KBM-7 (cell line): ENCODE measurements at regions not wholly inside any gene's neighbourhood (a gene's known extent, or its start where the extent isn't known, plus 50 kb on each side); places are given as distances from the start of the nearest gene placed in this dataset.
"Not testable (repeated sequence)": the region's sequence is repeated elsewhere in the genome, so short reads cannot be mapped to it uniquely, and the experiment has no call there.

Source experiments
- DNase-seq: peaks from one replicate; pipeline ENCODE4 v3.0.0-alpha.2; 2015
- in situ Hi-C: fragments of 300-500 bp; cut with MboI; formaldehyde crosslinking; loops from 2 replicates; pipeline ENCODE4 v1.14.3; 2020; ENCODE audit warnings: low sequenced_read_pairs, low pct_unique_long_range_greater_than_20kb, mixed read lengths

GRCh38 chr6:154919806-154920205, 75.3 kb upstream of the TIAM2 start:
- no peak for DNase-seq
- in situ Hi-C loops, result no loop called here

- DNase-seq, result no peak
- in situ Hi-C loops, result no loop called here
Observed at GRCh38 chr6:154920495-154921200, 74.5 kb upstream of the TIAM2 start.

DNA sequence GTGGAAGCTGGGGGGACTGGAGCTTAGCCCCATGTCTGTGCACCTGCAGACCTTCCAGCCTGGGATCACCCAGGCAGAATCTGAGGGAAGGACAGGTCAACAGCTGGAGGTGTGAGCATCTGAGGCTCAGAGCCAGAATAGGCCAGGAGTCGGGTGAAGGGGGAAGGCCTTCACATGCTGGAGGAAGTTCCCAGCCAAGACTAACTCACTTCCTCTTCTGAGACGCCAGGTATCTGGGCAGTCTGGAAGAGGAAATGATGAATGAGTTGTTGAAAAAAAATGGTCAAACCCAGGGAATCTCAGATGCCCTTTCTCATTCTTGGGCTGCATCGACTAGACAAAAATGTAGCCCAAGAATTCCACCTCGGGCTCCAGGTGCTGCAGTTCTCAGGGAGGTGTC, 73.6 kb upstream of the TIAM2 start:
- DNase-seq, result peak; percentile 49
- in situ Hi-C loops, result no loop called here

- DNase-seq, result no peak
- in situ Hi-C loops, result no loop called here
Observed at GRCh38 chr6:154923199-154923869, 71.8 kb upstream of the TIAM2 start.

DNA sequence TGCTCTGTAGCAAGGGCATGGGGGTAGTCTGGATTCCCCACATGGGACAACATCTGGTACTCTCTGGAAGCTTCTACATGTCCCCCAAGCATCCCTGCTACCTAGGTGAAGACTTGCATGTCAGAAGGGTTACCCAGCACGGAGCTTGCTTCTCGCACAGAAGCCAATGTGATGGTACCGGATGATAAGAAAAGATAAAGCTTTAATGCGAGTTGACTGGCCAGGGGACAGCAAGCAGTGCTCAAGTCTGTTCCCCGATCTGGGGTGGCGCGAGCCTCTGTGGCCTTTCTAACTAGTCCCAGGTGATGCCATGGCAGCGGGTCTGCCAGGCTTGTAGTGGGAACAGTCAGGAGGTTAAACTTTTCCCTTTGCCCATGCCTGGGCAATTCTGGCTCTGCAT, 70.0 kb upstream of the TIAM2 start:
- in situ Hi-C loops, result no loop called here

GRCh38 chr6:154926366-154926765, 68.7 kb upstream of the TIAM2 start:
- no peak for DNase-seq
- in situ Hi-C loops, result no loop called here

More for the DNA sequence above, 70.0 kb upstream of the TIAM2 start:
- DNase-seq, result no peak

DNA sequence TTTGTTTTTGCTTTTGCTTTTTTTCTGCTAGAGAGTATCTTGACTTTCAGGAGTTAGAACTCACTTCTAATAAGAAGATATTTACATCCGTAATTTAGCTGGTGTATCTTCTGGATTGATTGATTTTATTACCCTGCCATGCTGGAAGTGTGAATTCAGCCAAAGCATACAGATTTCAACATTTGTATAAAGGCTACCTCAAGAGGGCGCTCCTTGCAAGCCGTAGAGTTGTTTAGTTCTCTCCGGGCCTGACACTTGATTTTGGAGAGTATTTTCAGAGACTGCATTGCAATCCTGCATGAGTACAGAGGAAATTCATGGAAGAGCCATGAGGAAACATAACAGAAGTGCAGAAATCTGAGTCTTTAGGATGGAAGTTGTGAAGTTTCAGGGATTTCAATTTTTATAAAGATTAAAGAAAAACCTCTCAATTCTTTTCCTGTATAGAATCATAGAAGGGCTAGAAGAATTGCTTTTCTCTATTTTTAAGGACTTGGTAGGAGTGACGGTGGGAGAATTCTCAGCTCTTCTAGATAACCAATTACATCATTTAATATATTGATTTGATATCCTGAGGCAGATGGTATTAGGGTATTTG, 66.7 kb upstream of the TIAM2 start:
- in situ Hi-C loops, result no loop called here

GRCh38 chr6:154930451-154930851, 64.7 kb upstream of the TIAM2 start:
- in situ Hi-C loops, result loop anchor here (10.0 kb wide), 1 partner anchor 234 kb away; no protein-coding TSS in a partner anchor
- no peak for DNase-seq

More for the DNA sequence above, 66.7 kb upstream of the TIAM2 start:
- peak; percentile 71 for DNase-seq

- peak; percentile 51 for DNase-seq
- in situ Hi-C loops, result loop anchor here (10.0 kb wide), 1 partner anchor 233 kb away; no protein-coding TSS in a partner anchor
Observed at GRCh38 chr6:154931711-154932424, 63.2 kb upstream of the TIAM2 start.

DNA sequence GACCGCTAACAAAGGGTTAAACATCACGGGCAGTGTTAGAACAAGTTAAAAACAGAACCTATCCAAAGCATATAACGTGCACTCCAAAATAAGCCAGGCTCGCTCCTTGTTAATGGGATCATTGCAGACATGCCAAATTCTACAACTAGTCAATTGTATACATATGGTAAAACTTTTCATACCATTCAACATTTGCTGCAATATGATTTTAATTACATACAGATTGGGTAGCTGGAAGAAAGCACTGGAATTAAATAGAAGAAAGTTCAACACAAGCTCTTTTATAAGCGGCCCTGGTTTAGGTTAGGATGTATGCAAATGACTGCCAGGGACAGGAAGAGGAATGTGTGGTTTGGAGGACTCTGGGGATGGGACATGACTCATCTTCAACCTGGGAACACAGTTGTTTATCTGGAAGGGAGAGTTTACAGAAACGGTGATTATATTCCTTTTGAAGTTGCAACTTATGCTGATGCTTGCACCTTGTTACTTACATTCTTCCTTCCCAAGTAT, 62.5 kb upstream of the TIAM2 start:
- DNase-seq, result peak; percentile 28
- in situ Hi-C loops, result loop anchor here (10.0 kb wide), 1 partner anchor 232 kb away; no protein-coding TSS in a partner anchor

DNA sequence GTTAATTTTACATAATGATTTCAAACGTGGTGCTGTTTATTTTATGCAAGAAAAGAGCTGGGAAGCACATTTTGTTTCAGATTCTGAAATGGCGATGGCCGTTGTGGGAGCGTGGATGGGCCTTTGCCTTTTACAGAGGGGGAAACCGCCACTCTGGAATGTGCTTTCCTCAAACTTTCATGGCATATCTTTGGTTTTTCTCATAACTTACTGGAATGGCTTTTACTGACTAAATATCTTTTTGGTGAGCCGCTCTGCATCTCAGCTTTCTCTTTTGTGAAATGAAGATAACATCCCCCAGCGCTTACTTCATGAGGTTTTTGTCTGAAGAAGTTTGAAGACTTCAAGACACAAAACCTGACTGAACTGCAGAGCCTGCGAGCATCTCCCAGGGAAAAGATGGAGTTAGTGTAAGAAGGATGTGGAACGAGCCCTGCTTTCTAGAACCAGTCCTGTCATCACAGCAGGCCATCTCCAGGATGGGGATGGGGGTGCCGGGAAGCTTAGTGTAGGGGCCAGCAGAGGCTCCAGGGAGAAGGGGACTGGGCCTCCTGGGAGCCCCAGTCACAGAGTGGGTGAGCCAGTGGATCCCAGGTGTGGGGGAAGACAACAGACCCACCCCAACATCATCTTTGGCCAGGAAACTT, 61.8 kb upstream of the TIAM2 start:
- DNase-seq, result no peak
- in situ Hi-C loops, result loop anchor here (10.0 kb wide), 1 partner anchor 231 kb away; no protein-coding TSS in a partner anchor

DNA sequence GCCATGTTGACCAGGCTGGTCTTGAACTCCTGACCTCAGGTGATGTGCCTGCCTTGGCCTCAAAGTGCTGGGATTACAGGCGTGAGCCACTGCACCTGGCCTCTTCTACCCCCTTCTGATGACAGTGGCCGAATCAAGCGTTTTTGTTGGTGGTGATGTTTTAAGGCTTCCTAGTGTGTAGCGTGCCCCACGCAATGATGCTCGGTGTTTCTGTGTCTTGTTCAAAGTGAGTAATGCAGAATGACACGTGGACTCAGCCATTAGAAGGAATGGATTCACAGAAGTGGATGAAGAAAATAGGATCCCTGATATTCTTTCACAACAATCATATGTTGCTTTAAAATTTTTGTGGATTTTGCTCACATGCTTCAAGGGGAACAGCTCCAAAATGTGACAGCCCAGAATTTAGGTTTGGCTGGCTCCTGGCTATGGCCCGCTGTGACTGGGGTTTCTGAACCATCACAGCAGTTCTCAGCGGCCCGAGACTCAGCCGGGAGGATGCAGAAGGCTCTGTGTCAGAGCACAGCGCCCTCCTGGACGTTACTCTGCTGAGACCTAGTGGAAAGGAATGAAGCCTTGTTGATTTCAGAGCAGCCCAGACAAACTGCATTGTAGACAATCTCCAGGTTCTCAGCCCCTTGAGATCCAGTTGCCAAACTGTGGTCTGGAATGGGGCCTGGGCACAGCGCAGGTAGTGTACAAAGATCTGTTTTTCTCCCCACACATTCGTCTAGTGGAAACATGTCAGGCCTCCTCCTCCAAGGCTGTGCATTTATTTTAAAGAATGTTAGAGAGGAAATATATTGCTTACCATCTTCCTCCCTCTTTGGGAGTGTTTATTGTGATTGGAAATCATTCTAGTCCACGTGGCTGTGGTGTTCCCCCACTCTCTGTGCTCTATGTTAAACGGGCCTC, 57.6 kb upstream of the TIAM2 start:
- in situ Hi-C loops, result loop anchor here (10.0 kb wide), 1 partner anchor 227 kb away; no protein-coding TSS in a partner anchor
- DNase-seq, result no peak

- no peak for DNase-seq
- in situ Hi-C loops, result loop anchor here (10.0 kb wide), 1 partner anchor 227 kb away; no protein-coding TSS in a partner anchor
Observed at GRCh38 chr6:154938221-154938580, 56.9 kb upstream of the TIAM2 start.

DNA sequence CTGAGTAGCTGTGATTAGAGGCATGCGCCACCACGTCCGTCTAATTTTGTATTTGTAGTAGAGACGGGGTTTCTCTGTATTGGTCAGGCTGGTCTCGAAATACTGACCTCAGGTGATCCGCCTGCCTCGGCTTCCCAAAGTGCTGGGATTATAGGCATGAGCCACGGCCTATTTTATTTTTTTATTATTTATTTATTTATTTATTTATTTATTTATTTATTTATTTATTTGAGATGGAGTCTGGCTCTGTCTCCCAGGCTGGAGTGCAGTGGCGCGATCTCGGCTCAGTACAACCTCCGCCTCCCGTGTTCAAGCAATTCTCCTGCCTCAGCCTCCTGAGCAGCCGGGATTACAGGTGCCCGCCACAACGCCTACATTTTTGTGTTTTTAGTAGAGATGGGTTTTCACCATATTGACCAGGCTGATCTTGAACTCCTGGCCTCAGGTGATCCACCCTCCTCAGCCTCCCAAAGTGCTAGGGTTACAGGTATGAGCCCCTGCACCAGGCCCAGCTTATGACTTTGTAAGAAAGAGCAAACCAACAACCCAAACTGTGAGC, 56.3 kb upstream of the TIAM2 start:
- DNase-seq, result not testable (repeated sequence)
- in situ Hi-C loops, result loop anchor here (10.0 kb wide), 1 partner anchor 226 kb away; no protein-coding TSS in a partner anchor

GRCh38 chr6:154942770-154943169, 52.3 kb upstream of the TIAM2 start:
- in situ Hi-C loops, result no loop called here
- no peak for DNase-seq

- in situ Hi-C loops, result no loop called here
- no peak for DNase-seq
Observed at GRCh38 chr6:154945271-154945890, 49.7 kb upstream of the TIAM2 start.
